SK-N-SH (cell line): ENCODE measurements at regions not wholly inside any gene's neighbourhood (a gene's known extent, or its start where the extent isn't known, plus 50 kb on each side); places are given as distances from the start of the nearest gene placed in this dataset.

Experiments used
- CTCF ChIA-PET: fragments of 300-600, 350-600 bp; formaldehyde crosslinking; extraction: SDS; loops from one replicate; lab custom pipeline; 2021; lab: Yijun Ruan, JAX
- POLR2A ChIA-PET: fragments of 350-600 bp; sonication (Branson Sonifier 250); formaldehyde crosslinking; extraction: SDS; loops from one replicate; lab custom pipeline; 2020; ENCODE audit warnings: antibody characterized with exemption, inconsistent platforms; lab: Yijun Ruan, JAX
- DNase-seq: peaks from one replicate; pipeline ENCODE4 v3.0.0; 2012
- H2AFZ ChIP-seq: fragments of 200-600 bp; sonication (generic); 2 replicates; pipeline ENCODE4 v1.8.1; 2016; ENCODE audit warnings: antibody characterized with exemption, mild to moderate bottlenecking, low read depth
- H3F3A ChIP-seq: fragments of 200-600 bp; sonication (generic); replicated peaks from 2 replicates; pipeline ENCODE3; 2016; ENCODE audit warnings: antibody characterized with exemption, mild to moderate bottlenecking; ENCODE audit not compliant: insufficient read depth
- H3K27ac ChIP-seq, 2 experiments: fragments of 200-500 bp in 1 of 2; fragments of 200-600 bp in 1 of 2; sonication (Bioruptor generic) in 1 of 2; sonication (generic), shearing (Covaris generic) in 1 of 2; 2 replicates each; pipeline versions ENCODE4 v1.5.1 to v1.6.1; 2014 to 2016; ENCODE audit warnings: low read depth in 2 of 2, inconsistent platforms in 1 of 2, low read length in 1 of 2, mild to moderate bottlenecking in 1 of 2, mixed read lengths in 1 of 2
- H3K27me3 ChIP-seq: fragments of 200-600 bp; sonication (generic), shearing (Covaris generic); 2 replicates; pipeline ENCODE4 v1.6.1; 2016; ENCODE audit warnings: mixed run types; ENCODE audit not compliant: insufficient read depth
- H3K36me3 ChIP-seq, 2 experiments: fragments of 200-500 bp in 1 of 2; fragments of 200-600 bp in 1 of 2; sonication (Bioruptor generic) in 1 of 2; sonication (generic) in 1 of 2; replicated peaks in 1 of 2; 2 replicates each; pipeline versions ENCODE3 to v1.5.1; 2014 to 2016; ENCODE audit warnings: low read length in 1 of 2, mild to moderate bottlenecking in 1 of 2; ENCODE audit not compliant: insufficient read depth in 2 of 2, control insufficient read depth in 1 of 2
- H3K4me1 ChIP-seq, 2 experiments: fragments of 200-500 bp in 1 of 2; fragments of 200-600 bp in 1 of 2; sonication (Bioruptor generic) in 1 of 2; sonication (generic), shearing (Covaris generic) in 1 of 2; 2 replicates each; pipeline versions ENCODE4 v1.5.1 to v1.6.1; 2014 to 2016; ENCODE audit warnings: low read depth in 1 of 2, low read length in 1 of 2, mixed run types in 1 of 2; ENCODE audit not compliant: insufficient read depth in 2 of 2, control insufficient read depth in 1 of 2
- H3K4me2 ChIP-seq: fragments of 200-600 bp; sonication (generic), shearing (Covaris generic); 2 replicates; pipeline ENCODE4 v1.6.1; 2017; ENCODE audit warnings: mixed run types
- H3K4me3 ChIP-seq, 2 experiments: fragments of 200-500 bp in 1 of 2; fragments of 200-600 bp in 1 of 2; sonication (Bioruptor generic) in 1 of 2; sonication (generic), shearing (Covaris generic) in 1 of 2; 2 replicates each; pipeline versions ENCODE4 v1.5.1 to v1.8.1; 2014 to 2016; ENCODE audit warnings: low read depth in 2 of 2, inconsistent platforms in 1 of 2, low read length in 1 of 2, mild to moderate bottlenecking in 1 of 2, mixed read lengths in 1 of 2, moderate library complexity in 1 of 2
- H3K79me2 ChIP-seq: fragments of 200-600 bp; sonication (generic); 2 replicates; pipeline ENCODE4 v1.8.1; 2017; ENCODE audit warnings: mild to moderate bottlenecking; ENCODE audit not compliant: insufficient read depth
- H3K9ac ChIP-seq: fragments of 200-600 bp; sonication (generic); 2 replicates; pipeline ENCODE4 v1.6.1; 2017; ENCODE audit warnings: mixed run types
- H3K9me2 ChIP-seq: fragments of 200-600 bp; sonication (generic); 2 replicates; pipeline ENCODE4 v1.6.1; 2017; ENCODE audit warnings: mixed run types
- H3K9me3 ChIP-seq: fragments of 200-600 bp; sonication (generic); 2 replicates; pipeline ENCODE4 v1.6.1; 2017; ENCODE audit warnings: mixed run types, mild to moderate bottlenecking, moderate library complexity
- H4K20me1 ChIP-seq: fragments of 200-600 bp; sonication (generic); 2 replicates; pipeline ENCODE4 v1.6.1; 2017; ENCODE audit warnings: mild to moderate bottlenecking, mixed run types; ENCODE audit not compliant: insufficient read depth
- CTCF ChIP-seq: fragments of 200-600 bp; sonication (generic); IDR thresholded peaks from 2 replicates; pipeline ENCODE4 v1.6.1; 2017; ENCODE audit warnings: antibody characterized with exemption, mild to moderate bottlenecking, moderate library complexity
- ELF1 ChIP-seq: IDR thresholded peaks from 2 replicates; pipeline ENCODE4 v1.4.0; 2012
- EZH2phosphoT487 ChIP-seq: fragments of 200-600 bp; sonication (generic); IDR thresholded peaks from 2 replicates; pipeline ENCODE4 v1.6.1; 2017; ENCODE audit warnings: low read depth, mixed run types, mild to moderate bottlenecking, antibody characterized with exemption, moderate library complexity, borderline replicate concordance
- FOXM1 ChIP-seq: IDR thresholded peaks from 2 replicates; pipeline ENCODE4 v1.4.0; 2012; ENCODE audit warnings: low read depth, mild to moderate bottlenecking
- GATA2 ChIP-seq: sonication (generic); formaldehyde crosslinking; IDR thresholded peaks from 2 replicates; pipeline ENCODE4 v1.5.0; 2020; ENCODE audit warnings: mild to moderate bottlenecking, missing genetic modification reagents
- IRF3 ChIP-seq: fragments of 150-350 bp; IDR thresholded peaks from 2 replicates; pipeline ENCODE4 v1.6.1; 2016; ENCODE audit warnings: mild to moderate bottlenecking, low read depth, low read length
- MXI1 ChIP-seq: IDR thresholded peaks from 2 replicates; pipeline ENCODE4 v1.6.1; 2012; ENCODE audit warnings: mild to moderate bottlenecking, low read depth, low read length, improper control_type of control experiment
- NFIC ChIP-seq: IDR thresholded peaks from 2 replicates; pipeline ENCODE4 v1.4.0; 2012; ENCODE audit warnings: borderline replicate concordance
- POLR2AphosphoS5 ChIP-seq: IDR thresholded peaks from 2 replicates; pipeline ENCODE4 v1.6.1; 2012; ENCODE audit warnings: low read depth, low read length
- RAD21 ChIP-seq: IDR thresholded peaks from 2 replicates; pipeline ENCODE4 v1.6.1; 2012; ENCODE audit warnings: mild to moderate bottlenecking, low read length
- REST ChIP-seq: IDR thresholded peaks from 2 replicates; pipeline ENCODE4 v1.6.1; 2012; ENCODE audit warnings: mild to moderate bottlenecking, low read depth, low read length, moderate library complexity
- RXRA ChIP-seq: IDR thresholded peaks from 2 replicates; pipeline ENCODE4 v1.4.0; 2012; ENCODE audit warnings: low read depth, mild to moderate bottlenecking, borderline replicate concordance
- SMC3 ChIP-seq: IDR thresholded peaks from 2 replicates; pipeline ENCODE4 v1.6.1; 2012; ENCODE audit warnings: low read depth, low read length, improper control_type of control experiment
- TAF1 ChIP-seq: IDR thresholded peaks from 2 replicates; pipeline ENCODE4 v1.6.1; 2012; ENCODE audit warnings: low read depth, mild to moderate bottlenecking, low read length, moderate library complexity, borderline replicate concordance
- TCF12 ChIP-seq: IDR thresholded peaks from 2 replicates; pipeline ENCODE4 v1.4.0; 2012
- USF2 ChIP-seq: fragments of 150-350 bp; IDR thresholded peaks from 2 replicates; pipeline ENCODE4 v1.6.1; 2017; ENCODE audit warnings: antibody characterized with exemption, low read length, low read depth, borderline replicate concordance
- WGBS: methylation state at CpG from one replicate; pipeline ENCODE4 v1.1.6; 2017; ENCODE audit warnings: low lambda C conversion rate; 5-methylcytosine and 5-hydroxymethylcytosine counted together
- TF ChIP-seq, protein P1 (sequence below): IDR thresholded peaks from 2 replicates; pipeline ENCODE4 v1.4.0; 2012; ENCODE audit warnings: low read depth, borderline replicate concordance
- TF ChIP-seq, protein P2 (sequence below): IDR thresholded peaks from 2 replicates; pipeline ENCODE4 v1.4.0; 2012; ENCODE audit warnings: low read depth, borderline replicate concordance
- TF ChIP-seq, protein P3 (sequence below): IDR thresholded peaks from 2 replicates; pipeline ENCODE4 v1.4.0; 2012; ENCODE audit warnings: low read depth
- TF ChIP-seq, protein P4 (sequence below): IDR thresholded peaks from 2 replicates; pipeline ENCODE4; 2012

- Histone ChIP-seq H3K4me1 (peaks cover 8 to 16% of the 10 kb centered on the region in 2 experiments; a peak in 3 of 4 replicates), H3K9me2 (no peaks in the 10 kb centered on the region), H4K20me1 (no peaks in the 10 kb centered on the region), H3K4me2 (no peak overlapping the region), H3F3A (no peaks in the 10 kb centered on the region), H3K27me3 (no peaks in the 10 kb centered on the region), H3K9me3 (no peaks in the 10 kb centered on the region), H3K79me2 (no peaks in the 10 kb centered on the region), H3K9ac (no peak overlapping the region), H3K4me3 (no peak overlapping the region), H3K27ac (peak overlapping the region in 1 of 2 experiments; percentile 19; a peak in 1 of 4 replicates), H3K36me3 (no peaks in the 10 kb centered on the region), H2AFZ (no peak overlapping the region)
- DNase-seq, result peak; percentile 64
- WGBS, result 80% methylated on average over 9 of the region's 9 CpGs
- CTCF ChIA-PET, result interaction anchor here (1.2 to 1.4 kb wide), 2 partner anchors 26 to 91 kb away, joined by 3 to 5 read pairs; no protein-coding TSS in a partner anchor
- POLR2A ChIA-PET, result no interaction called here
- TF ChIP-seq IRF3 (no peak), TAF1 (no peak), RXRA (no peak), GATA2 (CRISPR knock-in tag) (peak; percentile 99), POLR2AphosphoS5 (no peak), FOXM1 (no peak), USF2 (no peak), SMC3 (no peak), MXI1 (no peak; the same call in 1 of the 2 replicates), EZH2phosphoT487 (no peak), ELF1 (no peak), TCF12 (peak; percentile 65), RAD21 (peak; percentile 23; the same call in 1 of the 2 replicates), CTCF (no peak), REST (no peak), NFIC (no peak)
- TF ChIP-seq, protein P1, sequence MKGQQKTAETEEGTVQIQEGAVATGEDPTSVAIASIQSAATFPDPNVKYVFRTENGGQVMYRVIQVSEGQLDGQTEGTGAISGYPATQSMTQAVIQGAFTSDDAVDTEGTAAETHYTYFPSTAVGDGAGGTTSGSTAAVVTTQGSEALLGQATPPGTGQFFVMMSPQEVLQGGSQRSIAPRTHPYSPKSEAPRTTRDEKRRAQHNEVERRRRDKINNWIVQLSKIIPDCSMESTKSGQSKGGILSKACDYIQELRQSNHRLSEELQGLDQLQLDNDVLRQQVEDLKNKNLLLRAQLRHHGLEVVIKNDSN, result no peak
- TF ChIP-seq, protein P2, sequence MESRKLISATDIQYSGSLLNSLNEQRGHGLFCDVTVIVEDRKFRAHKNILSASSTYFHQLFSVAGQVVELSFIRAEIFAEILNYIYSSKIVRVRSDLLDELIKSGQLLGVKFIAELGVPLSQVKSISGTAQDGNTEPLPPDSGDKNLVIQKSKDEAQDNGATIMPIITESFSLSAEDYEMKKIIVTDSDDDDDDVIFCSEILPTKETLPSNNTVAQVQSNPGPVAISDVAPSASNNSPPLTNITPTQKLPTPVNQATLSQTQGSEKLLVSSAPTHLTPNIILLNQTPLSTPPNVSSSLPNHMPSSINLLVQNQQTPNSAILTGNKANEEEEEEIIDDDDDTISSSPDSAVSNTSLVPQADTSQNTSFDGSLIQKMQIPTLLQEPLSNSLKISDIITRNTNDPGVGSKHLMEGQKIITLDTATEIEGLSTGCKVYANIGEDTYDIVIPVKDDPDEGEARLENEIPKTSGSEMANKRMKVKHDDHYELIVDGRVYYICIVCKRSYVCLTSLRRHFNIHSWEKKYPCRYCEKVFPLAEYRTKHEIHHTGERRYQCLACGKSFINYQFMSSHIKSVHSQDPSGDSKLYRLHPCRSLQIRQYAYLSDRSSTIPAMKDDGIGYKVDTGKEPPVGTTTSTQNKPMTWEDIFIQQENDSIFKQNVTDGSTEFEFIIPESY, result no peak
- TF ChIP-seq, protein P3, sequence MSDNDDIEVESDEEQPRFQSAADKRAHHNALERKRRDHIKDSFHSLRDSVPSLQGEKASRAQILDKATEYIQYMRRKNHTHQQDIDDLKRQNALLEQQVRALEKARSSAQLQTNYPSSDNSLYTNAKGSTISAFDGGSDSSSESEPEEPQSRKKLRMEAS, result no peak
- TF ChIP-seq, protein P4, sequence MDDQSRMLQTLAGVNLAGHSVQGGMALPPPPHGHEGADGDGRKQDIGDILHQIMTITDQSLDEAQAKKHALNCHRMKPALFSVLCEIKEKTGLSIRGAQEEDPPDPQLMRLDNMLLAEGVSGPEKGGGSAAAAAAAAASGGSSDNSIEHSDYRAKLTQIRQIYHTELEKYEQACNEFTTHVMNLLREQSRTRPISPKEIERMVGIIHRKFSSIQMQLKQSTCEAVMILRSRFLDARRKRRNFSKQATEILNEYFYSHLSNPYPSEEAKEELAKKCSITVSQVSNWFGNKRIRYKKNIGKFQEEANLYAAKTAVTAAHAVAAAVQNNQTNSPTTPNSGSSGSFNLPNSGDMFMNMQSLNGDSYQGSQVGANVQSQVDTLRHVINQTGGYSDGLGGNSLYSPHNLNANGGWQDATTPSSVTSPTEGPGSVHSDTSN, result peak; percentile 59; the same call in 1 of the 2 replicates
These were observed 201.9 kb upstream of the TRIB2 start for GRCh38 chr2:12514631-12515437.
